Activated naive CD4-positive, alpha-beta T cell treated with anti-CD3 and anti-CD28 coated beads, Interleukin-2, amount 10 ng/mL, durations not matched to agents 7 days and 5 days (primary cell): ENCODE measurements at regions not wholly inside any gene's neighbourhood (a gene's known extent, or its start where the extent isn't known, plus 50 kb on each side); places are given as distances from the start of the nearest gene placed in this dataset.

Source experiments
- CTCF ChIA-PET: fragments of 350-600 bp; sonication (Branson Sonifier 250); formaldehyde crosslinking; loops from one replicate; lab custom pipeline; 2021; ENCODE audit warnings: antibody characterized with exemption; lab: Charles Lee
- DNase-seq: peaks from one replicate; pipeline ENCODE4 v3.0.0-alpha.2; 2020
- H3K27ac Mint-ChIP-seq: one replicate; pipeline ENCODE4 v1.8.0; 2021; ENCODE audit warnings: mild to moderate bottlenecking, moderate library complexity, mixed read lengths
- H3K27me3 Mint-ChIP-seq: one replicate; pipeline ENCODE4 v1.8.0; 2021; ENCODE audit warnings: mild to moderate bottlenecking, mixed read lengths
- H3K36me3 Mint-ChIP-seq: one replicate; pipeline ENCODE4 v1.8.0; 2021; ENCODE audit warnings: mixed read lengths
- H3K4me1 Mint-ChIP-seq: one replicate; pipeline ENCODE4 v1.8.0; 2021; ENCODE audit warnings: mixed read lengths
- H3K4me3 Mint-ChIP-seq: one replicate; pipeline ENCODE4 v1.8.0; 2021; ENCODE audit warnings: mild to moderate bottlenecking, moderate library complexity, mixed read lengths
- H3K9me3 Mint-ChIP-seq: one replicate; pipeline ENCODE4 v1.8.0; 2021; ENCODE audit warnings: mixed read lengths

DNA sequence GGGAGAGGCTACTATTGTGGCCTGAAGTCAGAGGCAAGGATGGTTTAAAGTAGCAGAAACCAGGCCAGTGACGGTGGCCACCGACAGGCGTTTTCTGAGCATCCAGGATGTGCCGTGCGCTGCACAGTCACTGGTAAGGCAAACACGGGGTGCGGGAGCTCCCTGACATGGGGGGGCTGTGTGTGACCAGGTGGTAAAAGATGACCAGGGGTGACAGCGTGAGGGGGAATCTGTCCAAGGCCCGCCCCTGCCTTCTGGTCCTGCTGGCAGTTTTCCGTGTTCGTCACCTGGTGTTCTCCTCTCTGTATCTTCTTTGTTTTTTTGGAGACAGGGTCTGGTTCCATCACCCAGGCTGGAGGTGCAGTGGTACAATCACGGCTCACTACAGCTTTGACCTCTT, 167.4 kb downstream of the ICE1 start:
- Mint-ChIP-seq H3K9me3 (no peaks in the 10 kb centered on the region), H3K4me3 (no peak overlapping the region), H3K4me1 (no peaks in the 10 kb centered on the region), H3K36me3 (no peaks in the 10 kb centered on the region), H3K27me3 (no peaks in the 10 kb centered on the region), H3K27ac (no peak overlapping the region)
- DNase-seq = no peak
- CTCF ChIA-PET = no interaction called here

DNA sequence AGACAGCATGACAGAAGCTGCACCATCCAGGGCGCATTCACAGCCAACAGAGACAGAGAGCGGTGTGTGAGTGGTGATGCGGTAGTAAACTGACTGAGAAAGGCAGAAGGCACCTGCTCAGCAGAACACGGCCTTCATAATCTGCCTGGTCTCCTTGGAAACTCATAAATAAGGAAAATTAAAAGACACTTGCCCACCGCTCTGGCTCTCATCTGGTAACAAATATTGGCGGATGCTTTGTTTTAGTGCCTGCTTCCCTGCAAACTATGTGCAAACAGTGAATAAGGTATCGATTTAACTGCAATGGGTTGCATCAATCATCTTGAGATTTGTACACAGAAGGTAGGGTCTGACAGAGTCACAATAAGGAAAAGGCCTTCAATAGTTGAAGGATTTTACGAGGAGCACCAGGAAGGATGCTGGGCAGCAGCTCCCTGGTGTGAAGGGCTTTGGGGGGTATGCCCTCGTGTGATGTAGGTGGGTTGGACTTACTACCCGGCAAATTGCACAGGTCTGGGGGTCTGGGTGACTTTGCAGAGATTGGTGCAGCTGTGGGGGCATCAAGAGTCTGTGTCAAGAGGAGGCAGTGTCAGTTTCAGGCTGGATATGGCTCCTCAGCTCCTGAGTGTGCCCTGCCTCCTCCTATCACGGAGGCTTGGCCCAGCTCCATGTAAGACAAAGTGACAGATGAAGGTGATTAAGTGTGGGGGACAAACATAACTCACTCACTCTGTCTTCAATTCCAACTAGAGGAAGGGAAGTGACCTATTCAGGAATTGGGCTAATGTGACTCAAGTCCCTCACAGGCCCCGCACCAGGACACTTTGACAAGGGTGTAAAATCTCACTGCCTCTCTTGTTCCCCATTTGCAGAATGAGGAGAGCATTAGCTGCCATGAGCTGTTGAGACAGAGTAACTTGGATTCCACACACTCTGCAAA, 166.7 kb downstream of the ICE1 start:
- H3K27ac Mint-ChIP-seq = no peak overlapping the region
- H3K36me3 Mint-ChIP-seq = no peaks in the 10 kb centered on the region
- CTCF ChIA-PET = no interaction called here

DNA sequence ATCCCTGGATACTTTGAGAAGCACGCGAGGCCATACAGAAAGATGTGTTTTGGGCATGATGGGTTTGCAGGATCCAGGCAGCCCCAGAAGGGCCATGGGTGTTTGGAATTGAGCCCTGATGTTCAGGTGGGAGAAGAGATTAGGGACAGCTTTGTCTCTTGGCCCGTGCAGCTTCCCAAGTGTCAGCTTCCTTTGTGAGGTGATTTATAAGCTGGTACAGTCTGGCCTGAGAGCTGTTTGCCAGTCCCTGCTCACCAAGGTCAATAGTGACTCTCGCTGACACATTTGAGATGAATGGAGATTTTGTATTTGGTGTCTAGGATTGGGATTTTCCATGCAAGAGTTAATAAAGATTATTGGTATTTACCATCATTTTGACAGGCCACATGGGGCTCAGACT, 165.9 kb downstream of the ICE1 start:
- Mint-ChIP-seq H3K4me1 (no peaks in the 10 kb centered on the region), H3K27ac (no peak overlapping the region), H3K9me3 (no peaks in the 10 kb centered on the region), H3K36me3 (no peaks in the 10 kb centered on the region), H3K4me3 (no peak overlapping the region), H3K27me3 (peaks cover 4% of the 10 kb centered on the region)
- no peak for DNase-seq
- CTCF ChIA-PET = no interaction called here

More for the DNA sequence above, 166.7 kb downstream of the ICE1 start:
- no peaks in the 10 kb centered on the region for H3K9me3 Mint-ChIP-seq
- peaks cover 4% of the 10 kb centered on the region for H3K27me3 Mint-ChIP-seq
- no peak for DNase-seq
- H3K4me1 Mint-ChIP-seq = no peaks in the 10 kb centered on the region
- H3K4me3 Mint-ChIP-seq = no peak overlapping the region

DNA sequence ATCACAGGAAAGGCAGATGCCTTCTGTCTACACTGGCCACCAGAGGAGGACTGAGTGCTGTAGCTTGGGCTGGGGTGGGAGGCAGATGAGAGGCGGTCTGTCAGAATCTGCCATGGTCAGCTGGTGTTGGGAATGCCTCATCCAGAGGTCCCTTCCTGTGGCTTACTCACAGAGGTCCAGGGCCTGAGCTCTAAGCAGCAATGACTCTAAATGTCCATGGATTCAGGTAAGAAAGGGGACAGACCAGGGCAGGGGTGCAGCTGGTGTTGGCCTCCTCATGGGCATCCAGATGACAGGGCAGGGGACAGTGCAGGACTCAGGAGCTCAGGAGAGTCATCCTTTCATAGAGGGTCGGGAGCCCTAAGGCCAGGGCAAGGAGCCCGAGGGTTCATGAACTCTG, 165.0 kb downstream of the ICE1 start:
- no peak for DNase-seq
- no peaks in the 10 kb centered on the region for H3K36me3 Mint-ChIP-seq
- CTCF ChIA-PET = no interaction called here
- H3K4me3 Mint-ChIP-seq = no peak overlapping the region
- no peaks in the 10 kb centered on the region for H3K9me3 Mint-ChIP-seq
- H3K27ac Mint-ChIP-seq = no peak overlapping the region
- H3K4me1 Mint-ChIP-seq = no peaks in the 10 kb centered on the region
- peaks cover 4% of the 10 kb centered on the region for H3K27me3 Mint-ChIP-seq

DNA sequence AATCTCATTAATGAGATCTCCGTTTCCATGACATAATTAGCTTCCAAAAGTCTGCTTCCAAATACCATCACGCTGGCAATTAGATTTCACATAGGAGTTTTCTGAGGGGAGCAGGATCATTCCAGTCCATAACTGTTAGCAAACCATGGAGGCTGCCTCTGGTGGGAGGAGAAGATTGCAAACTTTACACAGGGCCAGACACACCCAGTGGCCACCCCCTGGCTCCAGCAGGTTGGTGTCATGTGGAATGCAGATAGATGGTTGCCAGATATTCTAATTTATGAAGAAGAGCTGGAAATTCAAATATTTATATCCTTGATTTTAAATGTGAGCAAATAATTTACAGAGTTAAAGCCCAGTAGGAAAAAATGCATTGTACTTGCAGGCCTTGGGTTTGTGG, 164.2 kb downstream of the ICE1 start:
- no peak overlapping the region for H3K4me3 Mint-ChIP-seq
- no peak overlapping the region for H3K27ac Mint-ChIP-seq
- no peak for DNase-seq
- H3K36me3 Mint-ChIP-seq = no peaks in the 10 kb centered on the region
- H3K4me1 Mint-ChIP-seq = no peaks in the 10 kb centered on the region
- CTCF ChIA-PET = no interaction called here
- H3K27me3 Mint-ChIP-seq = peaks cover 4% of the 10 kb centered on the region
- no peaks in the 10 kb centered on the region for H3K9me3 Mint-ChIP-seq

DNA sequence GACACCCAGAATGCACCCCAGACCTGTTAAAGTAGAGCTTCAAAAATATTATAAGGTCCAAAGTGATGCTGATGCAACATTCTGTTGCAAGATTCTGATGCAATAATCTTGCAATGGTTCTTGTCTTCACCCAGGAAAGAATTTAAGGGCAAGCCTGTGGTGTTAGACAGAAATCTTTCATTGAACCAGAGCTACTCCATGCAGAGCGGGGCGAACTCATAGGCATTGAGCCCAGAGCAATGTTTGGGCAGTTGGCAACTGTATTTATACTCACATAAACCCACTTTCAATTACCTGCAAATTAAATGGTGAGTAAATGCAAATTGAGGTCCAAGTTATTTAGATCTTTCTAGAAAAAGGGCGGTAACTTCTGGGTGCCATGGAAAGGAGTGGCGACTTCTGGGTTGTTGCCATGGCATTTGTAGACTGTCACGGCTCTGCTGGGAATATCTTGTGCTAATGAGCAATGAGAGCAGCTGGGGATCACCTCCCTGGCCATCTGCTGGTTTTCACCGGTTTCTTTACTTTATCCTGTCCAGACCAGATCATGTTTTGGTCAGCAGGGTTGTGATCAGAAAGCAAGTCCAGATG, 163.4 kb downstream of the ICE1 start:
- no peaks in the 10 kb centered on the region for H3K36me3 Mint-ChIP-seq
- H3K9me3 Mint-ChIP-seq = no peaks in the 10 kb centered on the region
- H3K4me3 Mint-ChIP-seq = no peak overlapping the region
- no peaks in the 10 kb centered on the region for H3K4me1 Mint-ChIP-seq
- no peak for DNase-seq
- no peak overlapping the region for H3K27ac Mint-ChIP-seq
- H3K27me3 Mint-ChIP-seq = peaks cover 4% of the 10 kb centered on the region
- CTCF ChIA-PET = no interaction called here

DNA sequence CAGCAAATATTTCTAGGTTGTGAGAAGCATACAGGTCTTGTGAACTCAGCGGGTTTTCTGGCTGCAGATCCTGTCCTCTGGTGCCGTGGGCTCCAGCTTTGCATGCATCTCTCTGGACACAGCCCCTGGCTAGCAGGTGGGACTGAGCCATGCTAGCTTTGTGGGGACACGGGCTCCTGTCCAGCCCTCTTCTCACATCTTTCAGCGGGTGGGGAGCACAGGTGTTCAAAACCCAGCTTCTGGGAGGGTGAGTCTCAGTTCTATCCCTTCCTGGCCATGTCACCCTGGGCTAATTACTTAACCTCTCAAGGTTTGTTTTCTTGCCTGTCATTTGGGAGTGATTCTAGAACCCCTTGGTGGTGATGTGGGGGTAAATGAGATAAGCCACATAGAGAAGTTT, 162.3 kb downstream of the ICE1 start:
- no peak for DNase-seq
- peaks cover 4% of the 10 kb centered on the region for H3K27me3 Mint-ChIP-seq
- no peak overlapping the region for H3K27ac Mint-ChIP-seq
- no peaks in the 10 kb centered on the region for H3K36me3 Mint-ChIP-seq
- H3K4me3 Mint-ChIP-seq = no peak overlapping the region
- H3K4me1 Mint-ChIP-seq = no peaks in the 10 kb centered on the region
- H3K9me3 Mint-ChIP-seq = no peaks in the 10 kb centered on the region
- CTCF ChIA-PET = no interaction called here

DNA sequence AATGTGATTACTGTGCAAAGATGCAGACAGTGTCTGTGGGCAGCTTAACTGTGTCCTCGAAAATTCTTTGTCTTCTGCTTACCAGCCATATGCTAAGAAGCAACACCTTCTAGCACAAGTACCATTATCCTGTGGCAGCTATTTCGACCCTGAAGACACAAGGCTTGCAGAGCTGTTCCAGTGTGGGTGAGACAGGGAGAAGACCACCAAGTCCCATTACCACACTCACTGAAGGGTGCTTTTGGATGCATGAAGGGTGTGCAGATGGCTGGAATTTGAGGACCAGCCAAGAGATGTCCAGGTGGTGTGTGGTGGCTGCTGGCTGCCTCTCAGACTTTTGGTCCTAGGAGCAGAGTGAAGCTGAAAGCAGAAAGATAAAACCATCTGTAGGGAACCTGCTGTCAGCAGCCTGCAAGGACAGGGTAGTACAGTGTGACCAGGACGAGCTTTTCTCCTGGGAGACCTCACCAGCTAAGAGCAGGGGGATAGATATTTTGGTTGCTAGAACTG, 161.8 kb downstream of the ICE1 start:
- Mint-ChIP-seq H3K9me3 (no peaks in the 10 kb centered on the region), H3K4me3 (no peak overlapping the region), H3K4me1 (no peaks in the 10 kb centered on the region), H3K27ac (no peak overlapping the region), H3K36me3 (no peaks in the 10 kb centered on the region), H3K27me3 (peaks cover 4% of the 10 kb centered on the region)
- DNase-seq = no peak
- CTCF ChIA-PET = no interaction called here

DNA sequence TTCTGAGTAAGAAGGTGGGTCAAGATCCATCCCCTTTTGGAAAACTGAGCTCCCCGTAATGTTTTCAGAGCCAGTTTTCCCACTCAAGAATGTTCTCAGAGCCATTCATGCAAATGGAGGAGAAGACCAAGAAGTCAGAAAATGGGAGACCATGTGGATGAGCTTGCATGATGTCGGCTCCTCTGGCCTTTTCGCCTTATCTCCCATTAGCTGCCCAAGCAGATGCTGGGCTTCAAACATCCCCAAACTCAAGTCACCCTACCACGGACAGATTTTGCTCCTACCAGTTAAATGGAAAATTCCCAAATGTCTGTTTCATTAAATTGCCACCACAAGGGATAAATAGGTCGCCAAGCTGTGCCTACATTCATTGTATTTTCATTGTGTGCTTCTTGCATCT, 161.4 kb downstream of the ICE1 start:
- DNase-seq = no peak
- Mint-ChIP-seq H3K4me1 (no peaks in the 10 kb centered on the region), H3K9me3 (no peaks in the 10 kb centered on the region), H3K27ac (no peak overlapping the region), H3K36me3 (no peaks in the 10 kb centered on the region), H3K27me3 (peaks cover 4% of the 10 kb centered on the region), H3K4me3 (no peak overlapping the region)
- CTCF ChIA-PET = no interaction called here

DNA sequence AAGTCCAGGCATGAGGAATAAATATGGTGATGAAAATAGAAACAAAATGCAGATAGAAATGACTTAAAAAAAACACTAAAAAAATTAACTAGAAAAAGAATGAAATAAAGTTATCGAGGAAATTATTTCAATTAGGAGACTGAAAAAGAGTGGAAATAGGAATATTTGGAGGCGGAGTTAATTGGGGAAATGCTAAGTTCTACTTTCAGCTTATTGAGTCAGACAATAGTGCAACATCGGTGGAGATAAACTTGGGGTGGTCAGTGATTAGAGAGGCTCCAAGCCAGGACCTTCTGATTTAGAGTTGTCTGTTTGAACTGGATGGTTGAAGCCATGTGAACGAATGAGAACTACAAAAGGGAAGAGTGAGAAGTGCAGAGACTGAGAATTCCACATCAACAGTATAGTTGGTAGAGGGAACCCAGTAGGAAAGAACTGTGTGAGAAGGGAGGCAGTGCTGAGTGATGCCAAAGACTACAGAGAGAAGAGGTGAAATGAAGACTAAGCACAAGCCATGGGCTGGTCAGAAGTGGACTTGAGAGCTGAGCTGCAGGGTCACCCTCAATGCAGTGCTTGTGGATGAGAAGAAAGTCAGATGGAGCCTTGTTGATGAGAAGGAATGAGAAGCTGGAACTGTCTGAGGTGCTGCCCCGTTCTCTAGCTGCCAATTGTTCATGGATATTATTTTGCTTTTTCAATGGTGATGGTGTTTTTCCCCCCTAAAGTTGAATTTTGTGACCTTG, 160.7 kb downstream of the ICE1 start:
- DNase-seq = no peak
- Mint-ChIP-seq H3K9me3 (no peaks in the 10 kb centered on the region), H3K27ac (no peak overlapping the region), H3K4me1 (no peaks in the 10 kb centered on the region), H3K4me3 (no peak overlapping the region), H3K27me3 (peaks cover 4% of the 10 kb centered on the region), H3K36me3 (no peaks in the 10 kb centered on the region)
- CTCF ChIA-PET = no interaction called here

DNA sequence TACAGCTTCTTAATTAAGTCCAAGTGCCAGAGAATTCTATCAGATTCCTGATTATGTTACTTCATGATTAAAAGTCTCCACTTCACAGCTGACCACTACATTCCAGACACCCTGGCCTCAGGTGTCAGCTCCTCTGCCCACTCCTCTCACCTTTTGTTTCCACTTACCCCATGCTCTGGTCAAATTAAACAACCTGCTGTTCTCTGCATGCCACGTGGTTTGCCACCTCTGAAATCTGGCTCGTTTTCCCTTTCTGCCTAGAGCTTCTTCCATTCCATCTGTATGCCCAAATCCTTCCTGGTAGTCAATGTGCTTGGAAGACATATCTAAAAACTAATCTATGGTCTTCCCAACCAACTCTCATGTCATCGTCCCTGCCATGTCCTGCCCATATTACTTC, 158.6 kb downstream of the ICE1 start:
- no peaks in the 10 kb centered on the region for H3K9me3 Mint-ChIP-seq
- no peaks in the 10 kb centered on the region for H3K4me1 Mint-ChIP-seq
- H3K27ac Mint-ChIP-seq = no peak overlapping the region
- peaks cover 4% of the 10 kb centered on the region for H3K27me3 Mint-ChIP-seq
- no peaks in the 10 kb centered on the region for H3K36me3 Mint-ChIP-seq
- CTCF ChIA-PET = no interaction called here
- DNase-seq = no peak
- H3K4me3 Mint-ChIP-seq = no peak overlapping the region

DNA sequence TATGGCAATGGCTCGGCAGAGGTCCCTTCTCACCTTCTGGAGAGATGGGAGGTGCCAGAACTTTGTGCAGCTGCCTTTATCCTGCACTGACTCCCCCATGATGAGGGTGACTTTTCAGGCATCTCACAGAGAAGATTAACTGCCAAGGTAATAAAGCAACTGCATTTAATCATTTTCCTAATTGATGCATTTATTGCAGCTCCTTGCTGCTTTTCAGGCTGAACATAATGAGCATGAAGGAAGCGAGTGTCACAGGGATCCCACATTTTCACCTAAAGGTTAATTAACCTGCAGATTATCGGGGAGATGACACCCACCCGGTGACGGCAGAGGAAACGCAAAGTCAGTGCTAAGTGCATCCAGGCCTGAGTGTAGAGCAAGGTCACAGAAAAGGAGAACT, 154.3 kb downstream of the ICE1 start:
- H3K9me3 Mint-ChIP-seq = no peaks in the 10 kb centered on the region
- H3K36me3 Mint-ChIP-seq = no peaks in the 10 kb centered on the region
- H3K27ac Mint-ChIP-seq = no peak overlapping the region
- H3K4me1 Mint-ChIP-seq = no peaks in the 10 kb centered on the region
- no peak overlapping the region for H3K4me3 Mint-ChIP-seq
- DNase-seq = no peak
- CTCF ChIA-PET = no interaction called here
- H3K27me3 Mint-ChIP-seq = peaks cover 6% of the 10 kb centered on the region

DNA sequence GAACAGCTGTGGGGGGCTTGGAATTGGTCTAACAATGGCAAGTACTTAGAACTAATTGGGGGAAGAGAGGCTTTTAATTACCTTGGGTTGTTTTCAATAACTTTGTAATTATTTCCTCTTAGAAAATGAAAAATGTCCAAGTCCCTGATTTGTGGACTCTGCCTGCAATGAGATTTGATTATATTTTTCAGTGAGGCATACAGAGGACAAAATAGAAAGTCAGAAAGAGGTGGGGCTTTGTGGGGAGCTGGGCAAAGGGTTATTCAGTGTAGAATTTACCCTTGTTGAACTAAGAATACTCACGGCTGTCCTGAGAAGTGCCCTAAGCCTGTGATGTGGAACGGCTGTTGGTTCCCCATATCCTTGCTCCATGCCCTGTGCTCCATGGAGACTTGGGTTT, 153.0 kb downstream of the ICE1 start:
- DNase-seq = no peak
- H3K9me3 Mint-ChIP-seq = no peaks in the 10 kb centered on the region
- no peaks in the 10 kb centered on the region for H3K4me1 Mint-ChIP-seq
- H3K27ac Mint-ChIP-seq = no peak overlapping the region
- H3K27me3 Mint-ChIP-seq = peaks cover 6% of the 10 kb centered on the region
- H3K36me3 Mint-ChIP-seq = no peaks in the 10 kb centered on the region
- CTCF ChIA-PET = no interaction called here
- H3K4me3 Mint-ChIP-seq = no peak overlapping the region

DNA sequence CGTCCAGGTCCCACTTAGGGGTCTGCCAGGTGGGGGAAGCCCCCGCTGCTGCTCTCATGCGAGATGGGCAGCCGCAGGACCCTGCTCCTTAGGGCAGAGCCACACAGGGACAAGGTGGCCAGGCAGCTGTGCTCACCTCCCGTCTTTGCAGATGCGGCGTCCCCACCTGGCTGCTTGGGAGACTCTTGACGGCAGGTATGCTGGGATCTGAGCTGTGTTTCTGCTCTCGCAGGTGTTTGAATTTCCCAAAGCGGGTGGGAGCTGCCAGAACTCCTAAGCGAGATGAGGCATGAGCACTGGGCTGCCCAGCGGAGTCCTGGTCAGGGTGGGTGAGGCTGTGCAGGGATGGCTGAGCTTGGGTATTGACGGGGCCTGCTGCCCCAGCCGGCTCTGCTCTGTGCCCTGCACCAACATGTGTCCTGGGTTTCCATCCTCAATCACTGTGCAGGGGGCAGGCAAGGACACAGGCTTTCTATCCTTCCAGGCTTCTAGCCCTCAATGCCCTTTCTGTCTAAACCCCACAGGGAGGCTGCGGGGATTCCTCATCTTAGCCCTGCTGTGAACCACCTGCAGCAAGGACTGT, 151.4 kb downstream of the ICE1 start:
- no peak for DNase-seq
- no peak overlapping the region for H3K4me3 Mint-ChIP-seq
- CTCF ChIA-PET = no interaction called here
- no peak overlapping the region for H3K27ac Mint-ChIP-seq
- H3K27me3 Mint-ChIP-seq = peaks cover 9% of the 10 kb centered on the region
- no peaks in the 10 kb centered on the region for H3K4me1 Mint-ChIP-seq
- no peaks in the 10 kb centered on the region for H3K36me3 Mint-ChIP-seq
- H3K9me3 Mint-ChIP-seq = no peaks in the 10 kb centered on the region
